ENCODE measurements at regions not wholly inside any gene's neighbourhood (a gene's known extent, or its start where the extent isn't known, plus 50 kb on each side); places are given as distances from the start of the nearest gene placed in this dataset.

DNA sequence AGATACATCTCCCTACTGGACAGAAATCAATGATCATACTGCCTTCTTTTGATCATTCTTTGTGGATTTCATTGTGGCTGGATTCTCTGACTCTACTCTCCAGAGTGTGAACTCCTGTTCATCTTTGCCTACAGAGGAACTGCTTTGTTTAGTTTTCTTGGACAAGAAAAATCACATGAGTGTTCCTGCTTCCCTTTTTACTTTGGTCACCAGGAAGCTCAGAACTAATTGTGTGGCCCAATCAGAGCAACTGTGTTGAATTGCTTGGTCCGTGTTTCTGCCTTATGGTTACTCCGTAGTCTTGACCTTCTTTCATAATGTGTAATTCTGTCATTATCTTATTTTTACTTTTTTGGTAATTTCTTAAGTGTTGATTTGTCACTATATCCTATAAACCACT, 97.0 kb downstream of the MAF start:
- no peak for TF ChIP-seq SP3 (tag by site-specific recombination; IDR thresholded peaks at IDR 0.05)
- TF ChIP-seq, protein P1, sequence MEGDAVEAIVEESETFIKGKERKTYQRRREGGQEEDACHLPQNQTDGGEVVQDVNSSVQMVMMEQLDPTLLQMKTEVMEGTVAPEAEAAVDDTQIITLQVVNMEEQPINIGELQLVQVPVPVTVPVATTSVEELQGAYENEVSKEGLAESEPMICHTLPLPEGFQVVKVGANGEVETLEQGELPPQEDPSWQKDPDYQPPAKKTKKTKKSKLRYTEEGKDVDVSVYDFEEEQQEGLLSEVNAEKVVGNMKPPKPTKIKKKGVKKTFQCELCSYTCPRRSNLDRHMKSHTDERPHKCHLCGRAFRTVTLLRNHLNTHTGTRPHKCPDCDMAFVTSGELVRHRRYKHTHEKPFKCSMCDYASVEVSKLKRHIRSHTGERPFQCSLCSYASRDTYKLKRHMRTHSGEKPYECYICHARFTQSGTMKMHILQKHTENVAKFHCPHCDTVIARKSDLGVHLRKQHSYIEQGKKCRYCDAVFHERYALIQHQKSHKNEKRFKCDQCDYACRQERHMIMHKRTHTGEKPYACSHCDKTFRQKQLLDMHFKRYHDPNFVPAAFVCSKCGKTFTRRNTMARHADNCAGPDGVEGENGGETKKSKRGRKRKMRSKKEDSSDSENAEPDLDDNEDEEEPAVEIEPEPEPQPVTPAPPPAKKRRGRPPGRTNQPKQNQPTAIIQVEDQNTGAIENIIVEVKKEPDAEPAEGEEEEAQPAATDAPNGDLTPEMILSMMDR (tag by site-specific recombination; IDR thresholded peaks at IDR 0.05) = no peak
- no peak for TF ChIP-seq YY1 (tag by site-specific recombination; IDR thresholded peaks at IDR 0.05)
- TF ChIP-seq, protein P2, sequence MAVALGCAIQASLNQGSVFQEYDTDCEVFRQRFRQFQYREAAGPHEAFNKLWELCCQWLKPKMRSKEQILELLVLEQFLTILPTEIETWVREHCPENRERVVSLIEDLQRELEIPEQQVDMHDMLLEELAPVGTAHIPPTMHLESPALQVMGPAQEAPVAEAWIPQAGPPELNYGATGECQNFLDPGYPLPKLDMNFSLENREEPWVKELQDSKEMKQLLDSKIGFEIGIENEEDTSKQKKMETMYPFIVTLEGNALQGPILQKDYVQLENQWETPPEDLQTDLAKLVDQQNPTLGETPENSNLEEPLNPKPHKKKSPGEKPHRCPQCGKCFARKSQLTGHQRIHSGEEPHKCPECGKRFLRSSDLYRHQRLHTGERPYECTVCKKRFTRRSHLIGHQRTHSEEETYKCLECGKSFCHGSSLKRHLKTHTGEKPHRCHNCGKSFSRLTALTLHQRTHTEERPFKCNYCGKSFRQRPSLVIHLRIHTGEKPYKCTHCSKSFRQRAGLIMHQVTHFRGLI (tag by site-specific recombination; IDR thresholded peaks at IDR 0.05) = no peak
- TF ChIP-seq, protein P3, sequence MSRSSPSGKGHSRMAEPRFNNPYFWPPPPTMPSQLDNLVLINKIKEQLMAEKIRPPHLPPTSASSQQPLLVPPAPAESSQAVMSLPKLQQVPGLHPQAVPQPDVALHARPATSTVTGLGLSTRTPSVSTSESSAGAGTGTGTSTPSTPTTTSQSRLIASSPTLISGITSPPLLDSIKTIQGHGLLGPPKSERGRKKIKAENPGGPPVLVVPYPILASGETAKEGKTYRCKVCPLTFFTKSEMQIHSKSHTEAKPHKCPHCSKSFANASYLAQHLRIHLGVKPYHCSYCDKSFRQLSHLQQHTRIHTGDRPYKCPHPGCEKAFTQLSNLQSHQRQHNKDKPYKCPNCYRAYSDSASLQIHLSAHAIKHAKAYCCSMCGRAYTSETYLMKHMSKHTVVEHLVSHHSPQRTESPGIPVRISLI (tag by site-specific recombination; IDR thresholded peaks at IDR 0.05) = no peak
- TF ChIP-seq ZEB2 (tag by site-specific recombination; IDR thresholded peaks at IDR 0.05) = no peak
- TF ChIP-seq BCL11A (tag by site-specific recombination; IDR thresholded peaks at IDR 0.05; ENCODE audit: low read depth) = no peak
- TF ChIP-seq, protein P4, sequence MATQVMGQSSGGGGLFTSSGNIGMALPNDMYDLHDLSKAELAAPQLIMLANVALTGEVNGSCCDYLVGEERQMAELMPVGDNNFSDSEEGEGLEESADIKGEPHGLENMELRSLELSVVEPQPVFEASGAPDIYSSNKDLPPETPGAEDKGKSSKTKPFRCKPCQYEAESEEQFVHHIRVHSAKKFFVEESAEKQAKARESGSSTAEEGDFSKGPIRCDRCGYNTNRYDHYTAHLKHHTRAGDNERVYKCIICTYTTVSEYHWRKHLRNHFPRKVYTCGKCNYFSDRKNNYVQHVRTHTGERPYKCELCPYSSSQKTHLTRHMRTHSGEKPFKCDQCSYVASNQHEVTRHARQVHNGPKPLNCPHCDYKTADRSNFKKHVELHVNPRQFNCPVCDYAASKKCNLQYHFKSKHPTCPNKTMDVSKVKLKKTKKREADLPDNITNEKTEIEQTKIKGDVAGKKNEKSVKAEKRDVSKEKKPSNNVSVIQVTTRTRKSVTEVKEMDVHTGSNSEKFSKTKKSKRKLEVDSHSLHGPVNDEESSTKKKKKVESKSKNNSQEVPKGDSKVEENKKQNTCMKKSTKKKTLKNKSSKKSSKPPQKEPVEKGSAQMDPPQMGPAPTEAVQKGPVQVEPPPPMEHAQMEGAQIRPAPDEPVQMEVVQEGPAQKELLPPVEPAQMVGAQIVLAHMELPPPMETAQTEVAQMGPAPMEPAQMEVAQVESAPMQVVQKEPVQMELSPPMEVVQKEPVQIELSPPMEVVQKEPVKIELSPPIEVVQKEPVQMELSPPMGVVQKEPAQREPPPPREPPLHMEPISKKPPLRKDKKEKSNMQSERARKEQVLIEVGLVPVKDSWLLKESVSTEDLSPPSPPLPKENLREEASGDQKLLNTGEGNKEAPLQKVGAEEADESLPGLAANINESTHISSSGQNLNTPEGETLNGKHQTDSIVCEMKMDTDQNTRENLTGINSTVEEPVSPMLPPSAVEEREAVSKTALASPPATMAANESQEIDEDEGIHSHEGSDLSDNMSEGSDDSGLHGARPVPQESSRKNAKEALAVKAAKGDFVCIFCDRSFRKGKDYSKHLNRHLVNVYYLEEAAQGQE (tag by site-specific recombination; IDR thresholded peaks at IDR 0.05) = no peak
- no peak for TF ChIP-seq ZNF785 (tag by site-specific recombination; IDR thresholded peaks at IDR 0.05)
- no peak for TF ChIP-seq ZNF792 (tag by site-specific recombination; IDR thresholded peaks at IDR 0.05)
- TF ChIP-seq ZNF175 (tag by site-specific recombination; IDR thresholded peaks at IDR 0.05) = no peak

Measured in HEK293 (cell line).